ENCODE measurements at regions not wholly inside any gene's neighbourhood (a gene's known extent, or its start where the extent isn't known, plus 50 kb on each side); places are given as distances from the start of the nearest gene placed in this dataset.

GRCh38 chr2:35447821-35448220 lies 907.8 kb upstream of the CRIM1 start:
- no peak for TF ChIP-seq CTCF (IDR thresholded peaks at IDR 0.05; ENCODE audit: low read depth, low read length, missing input control)
- no peak for TF ChIP-seq RAD21 (IDR thresholded peaks at IDR 0.05)
- TF ChIP-seq TAF1 (conservative IDR thresholded peaks at IDR 0.05), result no peak
- no peak for TF ChIP-seq MAX (IDR thresholded peaks at IDR 0.05)
- no peak for TF ChIP-seq NR2F2 (IDR thresholded peaks at IDR 0.05)
- TF ChIP-seq GABPA (IDR thresholded peaks at IDR 0.05 in 1 of 2, conservative IDR thresholded peaks at IDR 0.05 in 1 of 2), result no peak
- TF ChIP-seq YY1 (IDR thresholded peaks at IDR 0.05), result no peak
